ENCODE measurements at regions not wholly inside any gene's neighbourhood (a gene's known extent, or its start where the extent isn't known, plus 50 kb on each side); places are given as distances from the start of the nearest gene placed in this dataset.

GRCh38 chr15:37881237-37882013 is 53.0 kb upstream of the TMCO5A start:
- DNase-seq (no peak), ATAC-seq (no peak)
- intact Hi-C loops (cut with micrococcal nuclease): no loop called here

GRCh38 chr15:37882640-37883039 is 51.8 kb upstream of the TMCO5A start:
- ATAC-seq (no peak), DNase-seq (no peak)
- intact Hi-C loops (cut with micrococcal nuclease): no loop called here
